ENCODE measurements at regions not wholly inside any gene's neighbourhood (a gene's known extent, or its start where the extent isn't known, plus 50 kb on each side); places are given as distances from the start of the nearest gene placed in this dataset.

DNA sequence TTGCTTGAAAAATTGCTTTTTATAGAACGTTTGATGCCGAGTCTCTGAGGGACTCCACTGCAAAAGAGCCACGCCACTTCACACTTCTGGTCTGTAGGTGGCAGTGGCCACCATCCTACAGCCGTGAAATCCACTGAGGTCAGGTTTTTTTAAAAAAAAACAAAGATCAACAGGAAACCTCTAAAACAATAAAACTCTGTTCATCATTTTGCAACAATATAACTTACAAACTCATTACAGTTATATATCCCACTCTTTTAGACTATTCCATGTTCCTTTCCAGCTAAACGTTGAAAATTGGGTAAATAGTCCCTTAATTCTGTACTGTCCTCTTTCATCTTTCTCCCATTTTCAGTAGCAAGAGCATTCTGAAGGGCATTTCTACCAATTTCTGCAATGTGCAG is 64.6 kb upstream of the FMN2 start:
- peak in 26 of 56 donors; percentile 2 to 70 (median 12) for DNase-seq

DNA sequence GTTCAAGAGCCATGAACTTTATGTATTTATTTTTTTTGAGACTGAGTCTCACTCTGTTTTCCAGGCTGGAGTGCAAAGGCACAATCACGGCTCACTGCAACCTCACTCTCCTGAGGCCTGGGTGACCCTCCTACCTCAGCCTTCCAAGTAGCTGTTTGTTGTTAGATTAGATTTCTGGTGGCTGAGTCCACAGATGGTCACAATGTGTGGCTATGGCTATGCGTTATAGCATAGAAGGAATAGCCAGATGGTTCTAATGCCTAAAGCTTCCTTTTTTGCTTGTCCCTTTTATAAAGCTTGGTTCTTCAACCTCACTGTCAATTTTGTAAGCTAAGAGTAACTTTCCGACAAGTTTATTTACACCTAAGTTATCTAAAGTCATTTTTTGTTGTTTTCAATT is 62.3 kb upstream of the FMN2 start:
- DNase-seq, result no peak

DNA sequence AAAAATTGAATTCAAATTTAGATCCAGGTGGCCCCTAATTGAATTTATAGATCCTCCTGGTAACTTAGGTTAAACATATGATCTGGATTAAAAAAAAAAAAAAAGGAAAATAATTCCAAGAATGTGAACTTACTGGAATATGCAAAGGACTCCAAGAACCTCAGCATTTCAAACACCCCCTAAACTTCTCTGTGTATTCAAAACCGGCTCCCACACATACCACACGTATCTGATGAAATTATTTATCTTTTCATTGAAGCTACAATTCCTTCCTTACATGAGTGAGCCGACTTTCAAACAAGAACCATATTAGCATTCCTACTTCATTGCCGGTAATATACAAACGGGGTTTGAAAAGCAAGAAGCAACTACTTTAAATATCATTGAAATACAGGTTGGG is 61.4 kb upstream of the FMN2 start:
- no peak for DNase-seq

DNA sequence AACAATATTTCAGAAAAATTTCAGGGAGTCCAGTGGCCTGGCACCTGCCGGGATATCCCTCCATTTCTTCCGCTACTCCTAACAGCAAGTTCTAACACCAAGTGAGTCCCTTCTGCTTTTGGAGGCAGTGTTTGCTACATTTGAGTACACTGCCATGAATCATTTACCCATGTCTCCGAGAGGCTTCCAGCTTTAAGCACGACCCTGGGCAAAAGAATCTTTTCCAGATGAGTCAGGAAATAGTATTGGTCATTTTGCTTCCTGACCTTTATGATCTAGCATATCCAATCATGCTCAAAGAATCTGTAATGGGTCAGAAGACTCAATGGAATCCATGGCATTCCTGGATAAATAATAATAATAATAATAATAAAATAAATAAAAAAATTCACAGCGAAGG is 60.7 kb upstream of the FMN2 start:
- DNase-seq, result no peak

DNA sequence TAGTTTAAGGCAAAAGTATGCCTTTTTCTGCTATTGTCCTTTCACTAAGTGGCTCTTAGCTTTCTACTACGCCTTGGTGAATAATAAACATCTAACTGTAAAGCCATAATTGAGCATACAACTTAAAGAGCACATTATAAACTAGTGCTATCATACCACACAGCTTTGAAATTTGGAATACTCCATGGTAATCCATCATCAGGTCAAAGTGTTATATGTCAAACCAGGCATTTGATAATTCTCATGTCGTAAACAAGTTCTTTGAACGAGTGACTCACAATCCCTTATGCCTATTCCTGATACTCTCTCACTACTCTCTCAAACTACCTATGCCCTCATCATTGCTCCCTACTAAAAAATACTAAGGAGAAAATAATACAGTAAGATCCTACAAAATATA is 60.3 kb upstream of the FMN2 start:
- DNase-seq, result no peak

DNA sequence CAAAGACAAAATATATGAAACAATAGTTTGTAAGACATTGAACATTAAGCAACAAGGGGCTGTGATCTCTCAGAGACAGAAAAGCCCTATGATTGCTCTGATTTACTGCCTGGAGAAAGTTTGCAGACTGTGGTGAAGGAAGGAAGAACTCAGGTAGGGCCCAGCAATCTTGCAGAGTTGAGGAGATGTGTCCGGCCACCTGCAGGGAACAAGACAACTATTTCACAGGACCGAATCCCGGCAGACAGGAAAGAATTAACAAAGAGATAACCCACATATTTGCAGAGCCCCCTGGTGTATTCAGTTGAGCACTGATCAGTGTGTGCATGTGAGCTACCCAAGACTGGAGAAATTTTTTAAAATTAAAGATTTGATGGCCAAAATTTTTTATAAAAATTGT is 58.3 kb upstream of the FMN2 start:
- no peak for DNase-seq

DNA sequence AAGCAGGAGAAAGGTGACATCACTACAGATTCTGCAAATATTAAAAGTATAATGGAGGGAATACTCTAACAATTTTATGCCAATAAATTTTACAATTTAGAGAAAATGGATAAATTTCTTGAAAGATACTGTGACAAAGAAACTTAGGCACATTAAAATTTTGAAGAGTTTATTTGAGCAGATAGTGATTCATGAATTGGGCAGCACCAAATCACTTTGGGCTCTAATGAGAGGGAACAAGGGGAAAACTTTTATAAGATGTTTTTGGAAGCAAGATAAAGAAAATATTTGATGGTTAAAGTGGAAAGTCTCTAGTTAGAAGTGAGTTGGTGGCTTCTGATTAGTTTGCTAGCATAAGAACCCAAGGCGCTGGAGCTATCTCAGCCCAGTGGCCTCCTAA is 55.2 kb upstream of the FMN2 start:
- no peak for DNase-seq

Measured in amygdala (tissue), 56 donors.